DOHH2 (cell line): ENCODE measurements at regions not wholly inside any gene's neighbourhood (a gene's known extent, or its start where the extent isn't known, plus 50 kb on each side); places are given as distances from the start of the nearest gene placed in this dataset.

ENCODE experiments used
- H3F3A ChIP-seq: fragments of 200-600 bp; sonication (generic), shearing (Covaris generic); 2 replicates; pipeline ENCODE4 v1.6.0; 2016; ENCODE audit warnings: antibody characterized with exemption, mild to moderate bottlenecking; ENCODE audit not compliant: control insufficient read depth, insufficient read depth
- H3K27ac ChIP-seq: fragments of 200-600 bp; sonication (generic); 2 replicates; pipeline ENCODE4 v1.5.1; 2014; ENCODE audit warnings: low read depth, mild to moderate bottlenecking, low read length, moderate library complexity
- H3K27me3 ChIP-seq: fragments of 200-600 bp; sonication (generic); 2 replicates; pipeline ENCODE4 v1.6.1; 2014; ENCODE audit warnings: mild to moderate bottlenecking, low read length, mixed read lengths; ENCODE audit not compliant: control insufficient read depth
- H3K36me3 ChIP-seq: fragments of 200-600 bp; sonication (generic); 2 replicates; pipeline ENCODE4 v1.6.1; 2014; ENCODE audit warnings: mild to moderate bottlenecking, low read length, moderate library complexity, mixed read lengths; ENCODE audit not compliant: control insufficient read depth
- H3K4me1 ChIP-seq: fragments of 200-600 bp; sonication (generic); 2 replicates; pipeline ENCODE4 v1.6.1; 2014; ENCODE audit warnings: mild to moderate bottlenecking, low read length, mixed read lengths; ENCODE audit not compliant: control insufficient read depth
- H3K4me2 ChIP-seq: fragments of 200-600 bp; sonication (generic); 2 replicates; pipeline ENCODE4 v1.6.0; 2014; ENCODE audit warnings: mild to moderate bottlenecking, low read length, moderate library complexity
- H3K4me3 ChIP-seq: fragments of 200-600 bp; sonication (generic); 2 replicates; pipeline ENCODE4 v1.5.1; 2014; ENCODE audit warnings: mild to moderate bottlenecking, low read length, mixed read lengths
- H3K79me2 ChIP-seq: fragments of 200-600 bp; sonication (generic); 2 replicates; pipeline ENCODE4 v1.6.1; 2014; ENCODE audit warnings: mild to moderate bottlenecking, low read length, mixed read lengths; ENCODE audit not compliant: control insufficient read depth
- H3K9me2 ChIP-seq: fragments of 200-600 bp; sonication (generic); replicated peaks from 2 replicates; pipeline ENCODE4 v1.6.1; 2014; ENCODE audit warnings: mild to moderate bottlenecking, low read length, mixed read lengths; ENCODE audit not compliant: control insufficient read depth
- H3K9me3 ChIP-seq: fragments of 200-600 bp; sonication (generic); 2 replicates; pipeline ENCODE4 v1.6.1; 2014; ENCODE audit warnings: antibody characterized with exemption, low read length, mixed read lengths; ENCODE audit not compliant: control insufficient read depth, insufficient read depth
- H4K20me1 ChIP-seq: fragments of 200-600 bp; sonication (generic); 2 replicates; pipeline ENCODE4 v1.6.0; 2014; ENCODE audit warnings: low read depth, mild to moderate bottlenecking, antibody characterized with exemption, low read length, moderate library complexity; ENCODE audit not compliant: control insufficient read depth, insufficient read depth
- EZH2phosphoT487 ChIP-seq: fragments of 200-600 bp; sonication (generic); IDR thresholded peaks from 2 replicates; pipeline ENCODE4 v1.6.1; 2017; ENCODE audit warnings: borderline replicate concordance, mild to moderate bottlenecking, antibody characterized with exemption, low read length, moderate library complexity, mixed read lengths
- TF ChIP-seq, protein P1 (sequence below): fragments of 200-600 bp; sonication (generic); IDR thresholded peaks from one replicate; pipeline ENCODE4 v1.5.1; 2014; ENCODE audit warnings: antibody characterized with exemption, mild to moderate bottlenecking, low read depth, low read length; ENCODE audit not compliant: poor library complexity, severe bottlenecking

DNA sequence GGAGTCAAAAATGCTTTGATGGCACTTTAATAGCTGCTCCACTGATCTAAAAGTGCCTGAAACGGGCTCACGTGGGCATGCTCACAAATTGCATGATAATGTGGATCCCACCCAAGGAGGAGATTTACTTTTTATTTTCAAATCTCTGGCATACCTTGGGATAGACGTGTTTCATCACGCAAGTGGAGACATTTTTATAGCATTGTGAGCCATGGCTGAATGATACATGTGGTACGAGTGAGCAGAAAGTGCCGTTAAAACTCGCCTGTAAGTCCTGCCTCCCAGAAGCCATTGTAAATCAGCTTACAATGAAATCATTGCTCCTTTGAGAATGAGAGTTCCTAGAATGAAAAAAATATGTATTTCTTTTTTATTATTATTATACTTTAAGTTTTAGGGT, 514.7 kb downstream of the MAT2B start:
- no peaks in the 10 kb centered on the region for H3K9me2 ChIP-seq
- H3K27me3 ChIP-seq = no peaks in the 10 kb centered on the region
- H3K4me2 ChIP-seq = no peak overlapping the region
- H3K4me3 ChIP-seq = no peak overlapping the region
- no peaks in the 10 kb centered on the region for H4K20me1 ChIP-seq
- no peaks in the 10 kb centered on the region for H3F3A ChIP-seq
- TF ChIP-seq, protein P1, sequence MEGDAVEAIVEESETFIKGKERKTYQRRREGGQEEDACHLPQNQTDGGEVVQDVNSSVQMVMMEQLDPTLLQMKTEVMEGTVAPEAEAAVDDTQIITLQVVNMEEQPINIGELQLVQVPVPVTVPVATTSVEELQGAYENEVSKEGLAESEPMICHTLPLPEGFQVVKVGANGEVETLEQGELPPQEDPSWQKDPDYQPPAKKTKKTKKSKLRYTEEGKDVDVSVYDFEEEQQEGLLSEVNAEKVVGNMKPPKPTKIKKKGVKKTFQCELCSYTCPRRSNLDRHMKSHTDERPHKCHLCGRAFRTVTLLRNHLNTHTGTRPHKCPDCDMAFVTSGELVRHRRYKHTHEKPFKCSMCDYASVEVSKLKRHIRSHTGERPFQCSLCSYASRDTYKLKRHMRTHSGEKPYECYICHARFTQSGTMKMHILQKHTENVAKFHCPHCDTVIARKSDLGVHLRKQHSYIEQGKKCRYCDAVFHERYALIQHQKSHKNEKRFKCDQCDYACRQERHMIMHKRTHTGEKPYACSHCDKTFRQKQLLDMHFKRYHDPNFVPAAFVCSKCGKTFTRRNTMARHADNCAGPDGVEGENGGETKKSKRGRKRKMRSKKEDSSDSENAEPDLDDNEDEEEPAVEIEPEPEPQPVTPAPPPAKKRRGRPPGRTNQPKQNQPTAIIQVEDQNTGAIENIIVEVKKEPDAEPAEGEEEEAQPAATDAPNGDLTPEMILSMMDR = no peak
- no peak for TF ChIP-seq EZH2phosphoT487
- no peaks in the 10 kb centered on the region for H3K4me1 ChIP-seq
- no peaks in the 10 kb centered on the region for H3K79me2 ChIP-seq
- H3K9me3 ChIP-seq = no peaks in the 10 kb centered on the region
- H3K36me3 ChIP-seq = no peaks in the 10 kb centered on the region
- no peak overlapping the region for H3K27ac ChIP-seq

DNA sequence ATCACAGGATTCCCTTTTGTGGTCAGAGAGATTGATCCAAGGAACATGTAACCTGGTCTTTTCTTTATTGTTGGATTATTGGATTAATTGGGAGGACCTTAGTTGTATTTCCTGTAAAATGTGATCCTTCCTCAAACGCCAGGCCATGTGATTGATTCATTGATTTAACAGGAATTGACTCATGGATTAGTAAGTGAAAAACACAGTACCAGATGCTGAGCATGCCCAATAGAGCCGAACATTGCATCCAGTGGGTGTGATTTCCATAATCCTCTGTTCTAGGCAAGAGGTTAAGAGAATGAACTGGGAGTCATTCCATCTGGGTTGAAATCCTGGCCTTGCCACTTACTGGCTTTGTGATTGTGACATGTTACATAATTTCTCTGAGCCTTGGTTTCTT, 522.3 kb downstream of the MAT2B start:
- no peaks in the 10 kb centered on the region for H3K36me3 ChIP-seq
- H3K9me3 ChIP-seq = no peaks in the 10 kb centered on the region
- H3K4me1 ChIP-seq = no peaks in the 10 kb centered on the region
- H3K4me3 ChIP-seq = no peak overlapping the region
- H3K27ac ChIP-seq = no peak overlapping the region
- no peak for TF ChIP-seq EZH2phosphoT487
- TF ChIP-seq, protein P1 = no peak
- no peaks in the 10 kb centered on the region for H3K27me3 ChIP-seq
- no peaks in the 10 kb centered on the region for H3K9me2 ChIP-seq
- no peak overlapping the region for H3K4me2 ChIP-seq
- H3K79me2 ChIP-seq = no peaks in the 10 kb centered on the region
- H3F3A ChIP-seq = no peaks in the 10 kb centered on the region
- H4K20me1 ChIP-seq = no peaks in the 10 kb centered on the region

DNA sequence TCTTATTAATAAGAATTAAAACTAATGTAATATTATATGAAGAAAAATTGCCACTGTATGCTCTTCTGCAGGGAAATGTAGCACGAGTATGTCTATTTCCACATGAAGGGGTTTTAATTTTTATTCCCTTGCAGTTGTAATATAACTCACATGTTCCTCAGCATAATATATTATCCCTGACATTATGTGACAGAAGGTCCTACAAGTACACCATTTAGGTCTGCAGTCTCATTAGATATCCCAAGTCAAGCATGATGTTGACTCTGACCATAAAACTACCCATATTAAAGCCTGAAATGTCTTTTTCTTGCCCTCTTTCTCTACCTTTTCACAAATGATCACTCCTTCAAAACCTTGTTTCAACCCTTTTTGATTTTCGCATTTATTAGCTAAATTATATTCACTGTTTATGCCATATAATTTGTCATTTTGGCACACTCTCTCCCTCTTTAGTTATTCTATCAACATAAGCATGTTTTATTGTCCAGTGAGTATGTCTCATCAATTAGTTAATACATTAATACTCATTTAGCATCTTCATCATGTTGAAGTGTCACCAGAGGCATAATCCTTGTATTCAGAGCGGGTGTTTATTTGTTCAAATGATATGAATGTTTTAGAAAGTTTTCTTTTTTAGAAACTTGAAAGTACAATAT, 532.8 kb downstream of the MAT2B start:
- Histone ChIP-seq H3K36me3 (no peaks in the 10 kb centered on the region), H3K4me3 (no peak overlapping the region), H3K9me2 (no peaks in the 10 kb centered on the region), H3K4me2 (no peak overlapping the region), H3K27me3 (no peaks in the 10 kb centered on the region), H4K20me1 (no peaks in the 10 kb centered on the region), H3K79me2 (no peaks in the 10 kb centered on the region), H3F3A (no peaks in the 10 kb centered on the region), H3K4me1 (no peaks in the 10 kb centered on the region), H3K9me3 (no peaks in the 10 kb centered on the region), H3K27ac (no peak overlapping the region)
- TF ChIP-seq, protein P1 = no peak
- no peak for TF ChIP-seq EZH2phosphoT487
